OCI-LY1 (cell line): ENCODE measurements at regions not wholly inside any gene's neighbourhood (a gene's known extent, or its start where the extent isn't known, plus 50 kb on each side); places are given as distances from the start of the nearest gene placed in this dataset.

ENCODE experiments used
- EZH2 ChIP-seq: fragments of 200-600 bp; sonication (generic), shearing (Covaris generic); IDR thresholded peaks from 2 replicates; pipeline ENCODE4 v1.8.0; 2017; ENCODE audit warnings: borderline replicate concordance, mixed run types, mild to moderate bottlenecking, antibody characterized with exemption, low read length, moderate library complexity, mixed read lengths
- TF ChIP-seq, protein P1 (sequence below): fragments of 200-600 bp; sonication (generic), shearing (Covaris generic); IDR thresholded peaks from 2 replicates; pipeline ENCODE4 v1.5.1; 2017; ENCODE audit warnings: mild to moderate bottlenecking, antibody characterized with exemption, low read length, moderate library complexity, mixed read lengths

DNA sequence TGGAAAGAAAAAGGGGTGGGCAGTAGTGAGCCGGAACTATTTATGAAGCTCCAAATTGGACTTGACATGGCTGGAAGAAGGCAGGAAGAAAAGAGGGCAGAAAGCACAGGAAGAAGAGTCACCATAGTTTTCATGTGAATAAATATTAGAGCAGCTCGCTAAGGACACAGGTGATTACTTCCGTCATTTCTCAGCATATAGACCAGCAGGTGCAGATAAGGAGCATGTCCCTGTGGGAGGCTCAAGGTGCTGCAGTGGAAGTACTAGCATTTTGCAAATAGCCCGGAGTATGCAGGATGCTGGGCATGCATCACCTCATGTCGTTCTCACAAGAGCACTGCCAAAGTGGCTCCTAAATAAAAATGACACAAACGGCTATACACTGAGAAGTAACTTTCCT, 71.3 kb upstream of the HTR4 start:
- TF ChIP-seq, protein P1, sequence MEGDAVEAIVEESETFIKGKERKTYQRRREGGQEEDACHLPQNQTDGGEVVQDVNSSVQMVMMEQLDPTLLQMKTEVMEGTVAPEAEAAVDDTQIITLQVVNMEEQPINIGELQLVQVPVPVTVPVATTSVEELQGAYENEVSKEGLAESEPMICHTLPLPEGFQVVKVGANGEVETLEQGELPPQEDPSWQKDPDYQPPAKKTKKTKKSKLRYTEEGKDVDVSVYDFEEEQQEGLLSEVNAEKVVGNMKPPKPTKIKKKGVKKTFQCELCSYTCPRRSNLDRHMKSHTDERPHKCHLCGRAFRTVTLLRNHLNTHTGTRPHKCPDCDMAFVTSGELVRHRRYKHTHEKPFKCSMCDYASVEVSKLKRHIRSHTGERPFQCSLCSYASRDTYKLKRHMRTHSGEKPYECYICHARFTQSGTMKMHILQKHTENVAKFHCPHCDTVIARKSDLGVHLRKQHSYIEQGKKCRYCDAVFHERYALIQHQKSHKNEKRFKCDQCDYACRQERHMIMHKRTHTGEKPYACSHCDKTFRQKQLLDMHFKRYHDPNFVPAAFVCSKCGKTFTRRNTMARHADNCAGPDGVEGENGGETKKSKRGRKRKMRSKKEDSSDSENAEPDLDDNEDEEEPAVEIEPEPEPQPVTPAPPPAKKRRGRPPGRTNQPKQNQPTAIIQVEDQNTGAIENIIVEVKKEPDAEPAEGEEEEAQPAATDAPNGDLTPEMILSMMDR, result no peak
- TF ChIP-seq EZH2, result no peak
